ENCODE measurements at regions not wholly inside any gene's neighbourhood (a gene's known extent, or its start where the extent isn't known, plus 50 kb on each side); places are given as distances from the start of the nearest gene placed in this dataset.

GRCh38 chr7:94848992-94849576, 58.3 kb upstream of the PPP1R9A start:
- no peaks in the 10 kb centered on the region for H3K4me1 ChIP-seq
- no peaks in the 10 kb centered on the region for H3K36me3 ChIP-seq
- H3K4me2 ChIP-seq, result no peak overlapping the region
- no peak for TF ChIP-seq Cebpa-rat (IDR thresholded peaks at IDR 0.05)
- no peak overlapping the region for H3K4me3 ChIP-seq
- H3K27ac ChIP-seq, result no peak overlapping the region
- no peaks in the 10 kb centered on the region for H4K20me1 ChIP-seq
- no peak overlapping the region for H3K9ac ChIP-seq
- no peaks in the 10 kb centered on the region for H3K27me3 ChIP-seq
- peaks cover 15 to 34% (median 25%) of the 10 kb centered on the region in 11 experiments for H3K9me3 ChIP-seq (replicated peaks in 1 of 11)

DNA sequence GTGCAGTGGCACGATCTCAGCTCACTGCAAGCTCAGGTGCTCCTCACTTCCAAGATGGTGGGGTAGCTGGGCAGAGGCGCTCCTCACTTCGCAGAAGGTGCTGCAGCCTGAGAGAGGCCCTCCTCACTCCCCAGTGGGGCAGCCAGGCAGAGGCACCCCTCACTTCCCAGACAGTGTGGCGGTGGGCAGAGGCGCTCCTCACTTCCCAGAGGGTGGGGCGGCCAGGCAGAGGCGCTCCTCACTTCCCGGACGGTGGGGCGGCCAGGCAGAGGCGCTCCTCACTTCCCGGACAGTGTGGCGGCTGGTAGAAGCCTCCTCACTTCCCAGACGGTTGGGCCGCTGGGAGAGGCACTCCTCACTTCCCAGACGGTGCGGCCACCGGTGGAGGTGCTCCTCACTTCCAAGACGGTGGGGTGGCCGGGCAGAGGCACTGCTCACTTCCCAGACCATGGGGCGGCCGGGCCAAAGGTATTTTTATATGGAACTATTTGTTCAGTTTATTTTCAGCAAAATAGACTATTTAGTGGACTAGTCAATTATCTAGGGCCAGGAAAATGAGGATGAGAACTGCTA, 57.7 kb upstream of the PPP1R9A start:
- no peak overlapping the region for H3K4me3 ChIP-seq
- H3K27me3 ChIP-seq, result no peaks in the 10 kb centered on the region
- H3K9me3 ChIP-seq (replicated peaks in 1 of 11), result peaks cover 14 to 33% (median 23%) of the 10 kb centered on the region in 11 experiments
- no peaks in the 10 kb centered on the region for H4K20me1 ChIP-seq
- H3K4me1 ChIP-seq, result no peaks in the 10 kb centered on the region
- H3K36me3 ChIP-seq, result no peaks in the 10 kb centered on the region
- no peak overlapping the region for H3K9ac ChIP-seq
- no peak overlapping the region for H3K27ac ChIP-seq
- H3K4me2 ChIP-seq, result no peak overlapping the region
- no peak for TF ChIP-seq Cebpa-rat (IDR thresholded peaks at IDR 0.05)

GRCh38 chr7:94855589-94855988, 51.8 kb upstream of the PPP1R9A start:
- no peak for TF ChIP-seq Cebpa-rat (IDR thresholded peaks at IDR 0.05)
- Histone ChIP-seq H3K4me2 (no peak overlapping the region), H3K9me3 (replicated peaks in 1 of 11) (peaks cover 25 to 37% (median 29%) of the 10 kb centered on the region in 11 experiments), H3K27ac (no peak overlapping the region), H3K4me3 (no peak overlapping the region), H3K36me3 (no peaks in the 10 kb centered on the region), H4K20me1 (no peaks in the 10 kb centered on the region), H3K9ac (no peak overlapping the region), H3K27me3 (no peaks in the 10 kb centered on the region), H3K4me1 (no peaks in the 10 kb centered on the region)

GRCh38 chr7:94856643-94857042, 50.8 kb upstream of the PPP1R9A start:
- no peaks in the 10 kb centered on the region for H4K20me1 ChIP-seq
- H3K27me3 ChIP-seq, result no peaks in the 10 kb centered on the region
- no peaks in the 10 kb centered on the region for H3K4me1 ChIP-seq
- H3K4me3 ChIP-seq, result no peak overlapping the region
- no peak overlapping the region for H3K4me2 ChIP-seq
- no peak overlapping the region for H3K27ac ChIP-seq
- TF ChIP-seq Cebpa-rat (IDR thresholded peaks at IDR 0.05), result no peak
- no peaks in the 10 kb centered on the region for H3K36me3 ChIP-seq
- H3K9ac ChIP-seq, result no peak overlapping the region
- peaks cover 25 to 37% (median 29%) of the 10 kb centered on the region in 11 experiments for H3K9me3 ChIP-seq (replicated peaks in 1 of 11)
